HG03175 (cell line): ENCODE measurements at regions not wholly inside any gene's neighbourhood (a gene's known extent, or its start where the extent isn't known, plus 50 kb on each side); places are given as distances from the start of the nearest gene placed in this dataset.
A peak's percentile ranks its signal among the peaks of the same experiment; 100 is the strongest.
"Not testable (repeated sequence)": the region's sequence is repeated elsewhere in the genome, so short reads cannot be mapped to it uniquely, and the experiment has no call there.

Source experiments
- ATAC-seq: cut with Tn5 transposase; IDR thresholded peaks from one replicate; pipeline ENCODE4 v1.9.1; 2021; ENCODE audit warnings: mild to moderate bottlenecking, moderate library complexity; ENCODE audit not compliant: unreplicated experiment

DNA sequence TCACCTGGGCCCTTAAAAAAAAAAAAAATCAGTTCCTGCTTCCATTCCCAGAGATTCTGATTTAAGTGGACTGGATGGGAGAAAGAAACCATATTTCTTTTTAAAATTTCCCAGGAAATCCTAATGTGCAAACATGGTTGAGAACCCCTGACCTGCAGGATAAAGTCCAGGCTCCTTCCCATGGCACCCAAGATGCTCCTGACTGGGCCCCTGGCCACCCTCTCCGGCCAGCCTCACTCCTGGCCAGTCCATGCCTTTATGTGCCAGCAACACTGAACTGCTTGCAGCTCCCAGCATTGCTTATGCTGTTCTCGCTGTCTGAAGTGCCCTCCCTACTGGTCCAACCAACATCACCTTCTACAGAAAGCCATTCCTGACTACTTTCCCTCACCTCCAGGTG lies 93.9 kb downstream of the TEX35 start:
- no peak for ATAC-seq

DNA sequence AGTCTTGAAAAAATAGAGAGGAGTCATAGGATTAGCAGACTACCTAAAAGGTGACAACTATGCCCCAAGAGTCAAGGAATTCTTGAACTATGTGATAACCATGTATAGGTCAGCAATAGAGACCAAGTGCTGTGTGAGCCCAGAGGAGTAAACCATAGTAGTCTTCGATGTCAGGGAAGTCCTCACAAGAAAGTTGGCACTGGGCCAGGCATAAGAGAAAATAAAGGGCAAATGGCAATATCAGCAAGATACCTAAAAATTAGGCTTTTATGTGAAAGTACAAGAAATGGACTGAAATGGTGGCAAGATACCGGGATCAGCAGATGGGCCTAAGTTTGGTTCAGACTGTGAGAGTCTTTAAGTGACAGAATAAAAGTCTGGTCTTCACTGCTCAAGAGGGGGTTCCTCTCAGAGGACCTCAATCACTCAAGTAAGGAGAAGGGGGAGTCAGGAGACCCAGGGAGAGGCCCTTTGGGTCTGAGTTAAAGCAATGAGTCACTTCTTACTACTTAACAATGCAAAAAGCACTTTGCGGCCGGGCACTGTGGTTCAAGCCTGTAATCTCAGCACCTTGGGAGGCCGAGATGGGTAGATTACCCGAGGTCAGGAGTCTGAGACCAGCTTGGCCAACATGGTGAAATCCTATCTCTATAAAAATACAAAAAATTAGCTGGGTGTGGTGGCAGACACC lies 95.0 kb downstream of the TEX35 start:
- ATAC-seq, result peak; percentile 48

DNA sequence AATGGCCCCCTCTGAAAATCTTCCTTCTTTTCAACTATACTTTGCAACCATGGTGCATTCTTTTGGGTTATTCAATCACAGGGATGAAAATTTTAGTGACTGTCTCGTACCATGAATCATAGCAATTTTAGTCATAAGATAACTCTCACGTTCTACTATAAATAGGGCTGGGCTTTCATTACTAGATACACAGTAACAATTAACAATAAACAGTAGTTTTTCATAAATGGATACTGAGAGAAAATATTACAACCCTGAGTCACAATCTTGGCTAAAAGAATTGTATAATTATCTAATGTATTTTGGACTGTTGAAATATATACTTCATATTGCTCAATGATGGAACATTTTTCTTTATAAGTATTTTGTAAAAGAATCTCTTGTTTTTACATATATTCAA lies 96.1 kb downstream of the TEX35 start:
- ATAC-seq, result peak; percentile 17

DNA sequence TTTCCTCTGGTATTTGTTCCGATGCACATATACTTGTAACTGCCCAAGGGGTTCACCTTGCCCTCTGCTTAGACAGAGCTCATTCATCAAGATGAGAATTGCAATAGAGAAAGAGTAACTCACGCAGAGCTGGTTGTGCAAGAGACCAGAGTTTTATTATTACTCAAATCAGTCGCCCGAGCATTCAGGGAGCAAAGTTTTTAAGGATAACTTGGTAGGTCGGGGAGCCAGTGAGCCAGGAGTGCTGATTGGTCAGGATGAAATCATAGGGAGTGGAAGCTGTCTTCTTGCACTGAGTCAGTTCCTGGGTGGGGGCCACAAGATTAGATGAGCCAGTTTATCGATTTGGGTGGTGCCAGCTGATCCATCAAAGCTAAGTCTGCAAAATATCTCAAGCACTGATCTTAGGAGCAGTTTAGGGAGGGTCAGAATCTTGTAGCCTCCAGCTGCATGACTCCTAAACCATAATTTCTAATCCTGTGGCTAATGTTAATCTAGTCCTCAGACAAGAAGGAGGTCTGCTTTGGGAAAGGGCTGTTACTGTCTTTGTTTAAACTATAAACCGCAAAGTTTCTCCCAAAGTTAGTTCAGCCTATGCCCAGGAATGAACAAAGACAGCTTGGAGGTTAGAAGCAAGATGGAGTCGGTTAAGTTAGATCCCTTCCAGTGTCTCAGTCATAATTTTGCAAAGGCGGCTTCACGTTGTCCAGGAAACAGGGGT lies 97.9 kb downstream of the TEX35 start:
- not testable (repeated sequence) for ATAC-seq

DNA sequence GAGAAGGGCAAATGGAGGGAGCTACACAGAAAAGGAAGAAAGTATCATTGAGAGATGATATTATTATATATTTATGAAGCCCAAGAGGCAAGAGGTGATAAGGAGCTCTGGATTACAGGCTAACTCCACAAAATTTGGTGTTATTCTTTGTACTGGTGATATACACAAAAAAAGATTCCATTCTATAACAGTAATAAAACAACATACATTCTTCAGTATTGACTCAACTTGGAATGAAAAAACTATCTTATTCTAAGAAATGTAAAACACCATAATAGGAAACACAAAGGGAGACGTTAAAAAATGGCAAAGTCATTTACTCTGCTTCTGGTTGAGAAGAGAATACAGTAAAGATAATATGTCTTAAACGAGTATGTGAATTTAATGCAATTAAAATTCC lies 99.4 kb downstream of the TEX35 start:
- ATAC-seq, result no peak

DNA sequence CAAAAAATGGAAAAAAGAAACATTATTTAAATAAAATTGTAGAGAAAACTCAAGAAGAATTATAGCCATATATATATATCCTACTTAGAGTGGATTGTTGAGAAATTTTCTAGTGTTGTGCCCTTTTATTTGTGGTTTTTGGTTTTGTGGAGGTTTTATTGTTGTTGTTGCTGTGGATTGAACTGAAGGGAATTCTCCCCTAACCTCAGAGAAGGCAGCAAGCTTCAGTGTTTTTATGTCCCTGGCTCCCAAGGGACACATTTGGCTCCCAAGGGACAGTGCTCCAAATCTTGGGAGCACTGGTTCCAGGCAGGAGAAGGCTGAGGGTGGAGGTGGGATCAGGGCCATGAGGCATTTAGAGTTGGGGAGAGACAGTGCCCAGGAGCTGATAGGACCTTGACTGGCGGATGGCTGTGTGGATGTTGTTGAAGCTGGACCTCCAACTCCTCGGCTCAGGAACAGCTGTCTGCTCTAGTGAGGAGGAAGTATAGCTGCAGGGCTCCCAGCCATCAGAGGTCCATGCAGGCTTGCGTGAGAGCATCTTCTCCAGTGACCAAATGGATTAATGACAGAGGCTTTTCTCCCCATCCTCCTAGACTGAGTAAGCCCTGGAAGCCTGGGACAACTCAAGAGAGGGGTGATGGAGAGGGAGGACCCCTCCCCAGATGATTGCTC lies 100.5 kb downstream of the TEX35 start:
- no peak for ATAC-seq

DNA sequence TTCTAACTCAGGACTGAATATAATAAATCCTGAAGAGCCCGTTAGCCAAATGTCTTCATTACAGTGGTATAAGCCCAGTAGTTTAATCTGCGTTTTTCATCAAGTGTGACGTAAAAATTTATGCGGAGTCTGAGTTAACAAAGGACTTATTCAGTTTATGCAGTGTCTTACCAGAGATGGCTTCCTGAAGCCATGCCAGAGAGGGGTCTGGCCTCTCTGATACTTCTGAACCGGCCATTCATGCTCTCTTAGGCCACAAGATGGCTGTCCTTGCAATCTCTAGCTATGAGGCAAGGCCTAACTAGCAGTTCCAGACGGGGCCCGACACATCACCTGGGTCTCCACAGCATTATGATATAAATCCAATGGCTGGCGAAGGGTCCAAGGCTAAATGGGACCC lies 101.4 kb downstream of the TEX35 start:
- ATAC-seq, result no peak

DNA sequence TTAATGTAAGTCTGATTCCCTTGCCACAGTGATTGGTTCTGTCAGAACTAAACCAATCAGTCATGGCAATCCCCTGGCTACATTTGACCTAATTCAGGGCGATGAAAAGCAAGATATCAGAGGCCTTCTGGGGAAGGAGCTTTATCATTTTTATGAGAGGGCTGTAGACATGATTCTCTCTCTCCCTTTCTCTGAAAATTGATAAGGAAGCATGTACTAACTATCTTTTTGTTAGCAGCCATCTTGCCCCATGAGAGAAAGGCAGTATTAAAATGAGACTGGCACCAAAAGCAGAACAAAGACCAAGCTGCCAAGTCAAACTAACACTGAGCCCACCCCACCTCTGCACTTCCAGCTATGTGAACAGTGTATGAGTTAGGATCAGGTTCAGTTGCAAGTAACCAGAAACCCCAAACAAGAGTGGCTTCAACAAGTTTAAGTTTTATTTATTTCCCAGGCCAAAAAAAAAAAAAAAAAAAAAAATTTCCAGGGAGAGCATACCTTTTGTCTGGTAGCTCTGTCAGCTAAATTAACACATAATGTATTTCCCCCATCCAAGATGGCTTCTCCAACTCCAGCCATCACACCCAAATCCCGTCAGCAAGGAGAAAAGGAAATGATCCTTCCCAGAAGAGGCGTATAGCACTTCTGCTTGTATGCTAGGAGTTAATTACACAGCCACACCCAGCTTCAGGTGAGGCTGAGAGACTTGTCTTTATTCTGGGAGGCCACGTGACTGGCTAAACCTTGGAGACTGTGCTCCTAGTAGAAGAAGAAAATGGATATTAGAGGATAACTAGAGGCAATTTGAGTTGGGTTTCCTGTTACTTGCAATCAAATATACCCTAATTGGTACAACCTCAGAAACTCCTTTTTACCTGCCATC lies 105.8 kb upstream of the RALGPS2 start:
- no peak for ATAC-seq

DNA sequence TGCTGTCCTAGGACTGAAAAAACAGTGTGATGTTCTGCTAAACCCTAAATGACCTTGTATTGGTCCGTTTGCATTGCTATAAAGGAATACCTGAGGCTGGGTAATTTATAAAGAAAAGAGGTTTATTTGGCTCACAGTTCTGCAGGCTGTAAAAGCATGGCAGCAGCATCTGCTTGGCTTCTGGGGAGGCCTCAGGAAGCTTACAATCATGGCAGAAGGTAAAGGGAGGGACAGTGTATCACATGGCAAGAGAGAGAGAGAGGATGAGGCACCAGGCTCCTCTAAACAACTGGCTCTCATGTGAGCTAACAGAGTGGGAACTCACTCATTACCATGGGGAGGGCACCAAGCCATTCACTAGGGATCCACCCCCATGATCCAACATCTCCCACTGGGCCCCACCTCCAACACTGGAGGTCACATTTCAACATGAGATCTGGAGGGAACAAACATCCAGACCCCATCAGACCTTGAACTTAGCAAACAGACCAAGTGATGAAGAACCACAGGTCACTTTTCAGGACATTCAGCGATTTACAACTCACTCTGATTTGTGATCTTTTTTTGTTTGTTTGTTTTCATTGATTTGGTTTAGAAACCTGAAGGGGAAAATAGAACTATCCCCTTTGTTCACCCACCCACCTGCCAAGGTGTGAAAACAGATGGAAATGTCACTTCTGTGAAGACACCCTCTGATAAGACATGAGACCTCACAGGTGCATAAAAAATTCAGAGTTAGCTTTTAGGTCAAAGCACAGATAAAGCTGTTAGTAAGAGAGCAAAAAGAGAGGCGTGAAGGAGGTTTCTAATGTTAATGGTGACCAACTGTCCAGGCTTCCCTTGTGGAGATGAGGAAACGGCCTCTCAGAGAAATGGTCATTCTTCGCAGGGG lies 104.2 kb upstream of the RALGPS2 start:
- no peak for ATAC-seq

DNA sequence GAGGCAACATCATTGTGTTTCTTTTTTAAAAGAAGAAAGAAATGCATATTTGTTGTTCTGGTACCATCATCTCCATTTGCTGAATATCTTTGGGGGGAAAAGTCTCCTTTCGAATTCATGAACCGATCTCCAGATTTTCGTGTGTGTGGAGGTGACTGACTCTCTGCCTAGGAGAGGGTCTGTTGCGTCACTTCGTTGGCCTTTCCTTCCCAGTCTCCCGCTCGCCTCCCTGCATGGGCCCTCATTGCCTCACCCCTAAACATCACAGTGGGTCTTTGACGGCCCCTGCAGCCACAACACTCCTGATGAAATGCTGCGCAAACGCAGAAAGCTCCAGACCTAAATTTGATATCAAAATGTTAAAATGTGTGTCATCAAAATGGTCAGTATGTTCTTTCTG lies 103.2 kb upstream of the RALGPS2 start:
- ATAC-seq, result no peak

DNA sequence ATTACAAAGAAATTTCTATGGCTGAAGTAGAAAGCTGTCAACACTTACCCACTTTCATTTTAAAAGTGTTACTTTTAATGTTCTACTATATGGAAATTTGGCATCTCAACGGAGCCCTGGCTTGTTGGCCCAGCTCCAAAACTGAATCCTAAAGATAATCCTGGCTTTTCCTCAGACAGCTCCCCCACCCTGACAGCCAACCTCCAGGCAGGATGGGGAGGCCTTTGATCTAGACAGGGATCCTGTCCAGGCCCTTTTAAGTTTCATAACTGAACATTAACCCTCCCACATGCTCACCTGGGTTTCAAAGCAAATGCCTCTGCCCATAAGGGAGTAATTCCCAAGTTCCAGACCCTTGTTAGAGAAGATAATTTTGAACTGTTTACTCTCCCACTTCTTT lies 99.3 kb upstream of the RALGPS2 start:
- ATAC-seq, result no peak

DNA sequence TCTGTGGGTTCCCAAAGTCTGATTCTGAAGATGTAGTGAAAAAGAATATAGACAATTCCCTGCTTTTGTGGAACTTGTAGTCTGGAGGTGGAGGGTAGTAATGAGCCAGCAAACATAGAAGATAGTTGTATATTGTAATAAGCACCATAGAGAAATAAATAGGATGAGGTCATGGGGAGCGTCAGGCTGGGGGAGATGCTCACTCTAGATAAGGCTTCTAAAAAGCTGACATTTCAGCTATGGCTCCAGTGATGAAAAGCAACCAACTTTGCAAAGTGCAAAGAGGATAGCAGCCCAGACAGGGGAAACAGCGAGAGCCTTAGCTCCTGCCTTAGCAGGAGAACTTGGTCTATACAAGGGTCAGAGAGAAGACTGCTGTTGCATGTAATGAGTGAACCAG lies 98.0 kb upstream of the RALGPS2 start:
- no peak for ATAC-seq

DNA sequence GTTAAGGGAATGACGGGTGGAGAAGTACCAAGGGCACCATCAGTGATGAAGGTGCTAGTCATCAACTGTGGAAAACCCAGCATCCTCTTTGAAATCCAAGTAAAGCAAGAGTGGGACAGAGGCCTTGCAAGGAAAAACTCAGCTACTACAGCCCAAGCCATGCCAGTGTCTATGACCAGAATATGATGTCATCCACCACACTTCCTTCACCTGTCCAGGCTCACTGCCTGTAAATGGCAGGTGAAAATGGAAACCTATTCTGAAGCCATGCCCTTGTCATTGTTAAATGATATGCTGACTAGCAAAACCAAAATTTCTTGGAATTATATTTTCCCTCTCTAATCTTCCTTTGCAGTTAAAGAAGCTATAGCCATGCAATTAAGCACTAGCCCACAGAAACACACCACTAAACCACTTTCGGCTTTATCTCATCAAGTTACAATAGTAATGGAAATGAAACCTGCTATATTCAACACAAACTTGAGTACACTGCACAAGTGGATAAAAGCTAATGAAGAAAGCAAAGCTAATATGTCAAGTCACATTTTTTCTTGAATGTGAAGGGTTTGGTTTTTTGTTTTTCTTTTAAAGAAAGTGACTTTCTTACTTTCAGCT lies 96.3 kb upstream of the RALGPS2 start:
- ATAC-seq, result no peak

DNA sequence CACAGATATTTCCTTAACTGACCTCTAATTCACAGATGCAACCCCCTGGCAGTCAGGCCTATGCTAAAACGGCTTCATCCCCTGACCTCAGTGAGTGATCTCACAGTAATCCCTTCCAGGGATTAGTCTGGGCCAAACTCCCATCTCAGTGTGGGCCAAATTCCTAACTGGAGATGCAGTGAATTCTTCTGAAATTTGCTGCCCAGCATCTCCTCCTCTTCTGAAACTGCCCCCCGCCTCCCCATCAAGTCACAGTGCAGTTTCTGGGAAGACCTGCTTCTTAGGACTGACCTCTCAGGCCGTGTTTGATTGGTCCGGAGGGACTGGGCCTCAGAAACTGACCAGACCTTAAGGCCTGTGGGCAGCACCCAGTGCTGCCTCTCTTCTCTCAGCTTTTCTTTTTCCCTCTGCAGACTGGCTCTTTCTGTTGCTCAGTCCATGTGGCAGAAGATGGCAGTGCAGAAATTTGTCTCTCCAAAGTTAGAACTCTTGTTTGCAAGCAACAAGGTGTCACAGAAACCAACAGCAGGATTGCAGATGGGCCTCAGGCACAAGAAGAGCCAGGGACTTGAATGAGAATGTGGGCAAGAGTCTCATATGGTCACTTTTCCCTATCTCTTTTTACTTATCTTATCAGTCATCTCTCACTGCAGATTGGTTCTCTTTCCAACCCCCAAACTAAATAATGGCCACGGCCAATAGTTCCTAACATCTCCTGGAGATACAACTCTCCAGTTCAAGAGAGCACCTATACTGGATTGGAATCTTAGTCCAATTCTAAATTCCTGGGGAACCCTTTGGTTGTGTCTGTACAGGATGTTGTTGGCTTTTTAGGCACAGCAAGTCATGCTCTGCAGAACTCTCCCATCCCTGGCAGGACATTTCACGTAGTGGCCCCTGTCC lies 95.5 kb upstream of the RALGPS2 start:
- ATAC-seq, result no peak

DNA sequence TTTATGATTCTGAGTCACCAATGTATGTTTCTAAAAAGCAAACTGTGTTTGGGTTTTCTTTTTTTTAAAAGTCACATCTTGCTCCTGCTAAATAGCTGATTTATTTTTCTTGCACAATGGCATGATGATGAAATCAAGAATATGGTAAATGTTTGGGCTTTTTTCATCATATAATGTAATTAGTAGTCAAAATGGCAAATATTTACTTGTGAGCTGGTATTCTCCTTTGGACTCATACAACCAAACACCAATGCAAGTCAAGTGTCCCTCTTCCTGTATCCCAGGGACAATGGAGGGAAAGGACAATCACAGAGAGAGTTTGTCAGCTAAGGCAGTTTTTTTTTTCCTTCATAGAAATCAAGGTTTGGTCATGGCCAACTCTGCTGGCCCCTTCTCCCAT lies 94.6 kb upstream of the RALGPS2 start:
- ATAC-seq, result no peak

DNA sequence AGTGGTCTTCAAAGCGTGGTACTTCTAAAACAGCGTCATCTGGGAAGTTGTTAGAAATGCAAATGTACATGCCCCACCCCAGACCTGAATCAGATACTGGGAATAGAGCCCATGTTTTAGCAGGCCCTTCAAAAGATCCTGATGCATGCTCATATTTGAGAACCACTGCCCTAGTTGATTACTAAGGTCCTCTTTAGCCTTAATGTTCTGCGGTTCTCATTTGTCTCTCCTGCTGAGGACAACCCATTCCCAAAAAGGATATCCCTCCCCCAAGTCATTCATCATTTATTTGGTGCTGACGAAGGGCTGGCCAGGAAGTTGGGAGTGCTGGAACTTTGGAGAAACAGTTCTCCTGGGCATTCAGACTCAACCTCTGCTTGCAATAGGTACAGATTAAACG lies 92.4 kb upstream of the RALGPS2 start:
- no peak for ATAC-seq

DNA sequence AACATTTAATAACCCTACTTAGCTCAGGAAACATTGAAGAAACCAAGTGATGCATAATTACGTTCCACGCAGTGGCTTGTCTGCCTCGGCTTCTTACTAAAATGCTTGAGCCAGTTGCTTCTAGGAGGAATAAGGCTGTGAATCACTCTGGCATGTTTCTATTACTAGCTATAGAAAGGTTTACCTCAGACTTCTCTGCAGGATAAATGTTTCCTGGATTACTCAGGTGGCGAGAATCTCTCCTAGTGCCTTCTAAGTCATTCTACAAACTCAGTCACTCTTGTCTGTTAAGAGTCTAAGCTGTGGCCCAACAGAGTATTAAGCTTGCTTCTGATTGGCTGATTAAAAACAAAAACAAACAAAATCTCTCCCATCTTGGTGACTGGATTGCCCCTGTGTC lies 92.0 kb upstream of the RALGPS2 start:
- ATAC-seq, result no peak

DNA sequence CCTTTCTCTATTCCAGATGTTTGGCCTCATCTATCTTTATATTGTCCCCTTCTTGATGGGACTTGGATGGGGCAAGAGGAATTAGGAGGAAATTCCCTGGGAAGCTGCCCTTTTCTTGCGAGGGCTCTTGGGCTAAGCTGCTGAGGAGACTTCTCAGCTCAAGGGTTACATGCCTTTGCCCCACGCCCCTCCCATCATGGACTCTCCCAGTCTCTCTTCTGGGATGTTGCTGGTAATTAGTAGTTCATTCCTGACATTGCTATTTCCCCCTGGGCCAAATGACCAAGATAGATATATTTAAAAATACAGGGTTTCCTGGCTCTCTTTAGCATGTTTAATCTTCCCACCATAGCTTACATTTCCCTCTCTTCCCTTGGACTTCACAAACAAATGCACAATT lies 90.6 kb upstream of the RALGPS2 start:
- no peak for ATAC-seq

DNA sequence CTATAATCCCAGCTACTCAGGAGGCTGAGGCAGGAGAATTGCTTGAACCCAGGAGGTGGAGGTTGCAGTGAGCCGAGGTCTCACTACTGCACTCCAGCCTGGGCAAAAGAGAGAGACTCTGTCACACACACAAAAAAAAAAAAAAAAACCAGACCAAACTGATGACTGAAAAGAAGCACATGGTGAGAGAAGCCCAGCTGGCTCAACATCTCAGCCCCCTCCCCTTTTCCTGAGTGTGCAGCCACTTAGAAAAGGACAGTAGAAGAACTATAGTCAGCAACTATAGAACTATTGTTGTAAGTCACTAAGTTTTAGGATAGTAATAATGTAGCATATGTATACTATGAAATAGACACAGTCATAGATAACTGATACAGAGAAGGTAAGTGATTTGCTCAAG lies 87.2 kb upstream of the RALGPS2 start:
- ATAC-seq, result no peak
